Naive thymus-derived CD4-positive, alpha-beta T cell (primary cell): ENCODE measurements at regions not wholly inside any gene's neighbourhood (a gene's known extent, or its start where the extent isn't known, plus 50 kb on each side); places are given as distances from the start of the nearest gene placed in this dataset.

Experiments
- ATAC-seq: fragments of 150-1000 bp; cut with Tn5 transposase; 2 replicates; pipeline ENCODE4 v1.10.0; 2021; ENCODE audit warnings: mild to moderate bottlenecking, moderate library complexity
- CTCF ChIA-PET: fragments of 350-600 bp; sonication (Branson Sonifier 250); formaldehyde crosslinking; loops from one replicate; lab custom pipeline; 2021; ENCODE audit warnings: antibody characterized with exemption; lab: Charles Lee
- POLR2A ChIA-PET: fragments of 350-600 bp; sonication (Branson Sonifier 250); formaldehyde crosslinking; loops from one replicate; lab custom pipeline; 2021; ENCODE audit warnings: antibody characterized with exemption, inconsistent platforms; lab: Charles Lee
- DNase-seq, 9 donors: peaks; one replicate each; pipeline versions ENCODE4 v3.0.0 to v3.0.0-alpha.2; 2020 to 2022; ENCODE audit warnings: mixed read lengths in 1 of 9
- H3K27ac ChIP-seq: one replicate; pipeline ENCODE4 v1.7.0; 2013; ENCODE audit warnings: mild to moderate bottlenecking, low read depth, low read length, moderate library complexity
- H3K27me3 ChIP-seq, 2 donors: one replicate each; pipeline ENCODE4 v1.7.0; 2013; ENCODE audit warnings: low read length in 2 of 2, mild to moderate bottlenecking in 2 of 2, moderate library complexity in 2 of 2; ENCODE audit not compliant: control insufficient read depth in 2 of 2, insufficient read depth in 2 of 2
- H3K36me3 ChIP-seq, 3 experiments: 1 replicate in 2 of 3; 2 replicates in 1 of 3; pipeline ENCODE4 v1.7.0; 2013; ENCODE audit warnings: low read length in 3 of 3, mild to moderate bottlenecking in 3 of 3, moderate library complexity in 1 of 3; ENCODE audit not compliant: insufficient read depth in 3 of 3, control insufficient read depth in 2 of 3
- H3K4me1 ChIP-seq, 2 donors: one replicate each; pipeline ENCODE4 v1.7.0; 2013; ENCODE audit warnings: low read length in 2 of 2, mild to moderate bottlenecking in 2 of 2, moderate library complexity in 1 of 2; ENCODE audit not compliant: control insufficient read depth in 2 of 2, insufficient read depth in 2 of 2
- H3K4me3 ChIP-seq: 2 replicates; pipeline ENCODE4 v1.7.0; 2013; ENCODE audit warnings: mild to moderate bottlenecking, low read length
- H3K9me3 ChIP-seq, 3 experiments: 1 replicate in 2 of 3; 2 replicates in 1 of 3; pipeline ENCODE4 v1.7.0; 2013; ENCODE audit warnings: low read length in 3 of 3; ENCODE audit not compliant: control insufficient read depth in 2 of 3
- H3K27ac Mint-ChIP-seq, 9 donors: one replicate each; pipeline ENCODE4 v1.8.0; 2020 to 2022; ENCODE audit warnings: mixed read lengths in 9 of 9, mild to moderate bottlenecking in 8 of 9, moderate library complexity in 5 of 9, inconsistent platforms in 2 of 9
- H3K27me3 Mint-ChIP-seq, 5 donors: one replicate each; pipeline ENCODE4 v1.8.0; 2021 to 2022; ENCODE audit warnings: mixed read lengths in 5 of 5, mild to moderate bottlenecking in 1 of 5
- H3K36me3 Mint-ChIP-seq, 5 donors: one replicate each; pipeline ENCODE4 v1.8.0; 2020 to 2022; ENCODE audit warnings: mixed read lengths in 5 of 5, mild to moderate bottlenecking in 3 of 5, inconsistent platforms in 1 of 5
- H3K4me1 Mint-ChIP-seq, 7 donors: one replicate each; pipeline ENCODE4 v1.8.0; 2020 to 2022; ENCODE audit warnings: mixed read lengths in 7 of 7, mild to moderate bottlenecking in 3 of 7, inconsistent platforms in 1 of 7
- H3K4me3 Mint-ChIP-seq, 10 donors: one replicate each; pipeline ENCODE4 v1.8.0; 2020 to 2022; ENCODE audit warnings: mild to moderate bottlenecking in 10 of 10, mixed read lengths in 10 of 10, moderate library complexity in 6 of 10, inconsistent platforms in 2 of 10
- H3K9me3 Mint-ChIP-seq, 11 donors: one replicate each; pipeline ENCODE4 v1.8.0; 2020 to 2022; ENCODE audit warnings: mixed read lengths in 11 of 11, mild to moderate bottlenecking in 4 of 11, inconsistent platforms in 1 of 11, moderate library complexity in 1 of 11
- intact Hi-C, 2 donors: fragments of 100-400 bp; cut with micrococcal nuclease; formaldehyde crosslinking; loops; one replicate each; pipeline ENCODE4 v1.15.1; 2023

DNA sequence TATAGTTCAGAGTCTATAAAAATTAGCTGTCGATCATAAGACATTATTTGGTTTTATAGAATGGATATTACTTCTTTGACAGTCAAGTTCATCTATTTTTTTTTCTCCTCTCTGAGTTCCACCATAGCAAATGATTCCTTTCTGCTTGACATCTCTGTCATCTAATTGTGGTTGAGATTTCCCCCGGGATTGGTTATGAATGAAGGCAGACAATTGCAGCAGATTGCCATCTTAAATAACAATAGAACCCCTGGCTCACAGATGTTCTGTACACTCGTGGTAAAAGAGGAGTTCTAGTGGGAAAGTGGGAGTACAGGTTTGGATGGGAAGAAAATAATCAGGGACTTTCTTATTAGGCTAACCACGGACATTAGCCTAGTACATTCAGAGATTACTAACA is 292.1 kb upstream of the NRXN1 start:
- peaks cover 0 to 3% (median 0%) of the 10 kb centered on the region in 5 donors for H3K27me3 Mint-ChIP-seq
- no peaks in the 10 kb centered on the region for H3K27me3 ChIP-seq
- H3K36me3 Mint-ChIP-seq = no peaks in the 10 kb centered on the region
- DNase-seq (no peak), ATAC-seq (no peak)
- intact Hi-C loops = no loop called here
- no peak overlapping the region for H3K27ac Mint-ChIP-seq
- H3K27ac ChIP-seq = no peak overlapping the region
- CTCF ChIA-PET = no interaction called here
- H3K4me1 Mint-ChIP-seq = no peaks in the 10 kb centered on the region
- no peaks in the 10 kb centered on the region for H3K36me3 ChIP-seq
- H3K4me1 ChIP-seq = no peaks in the 10 kb centered on the region
- no peak overlapping the region for H3K4me3 Mint-ChIP-seq
- H3K9me3 ChIP-seq = no peaks in the 10 kb centered on the region
- POLR2A ChIA-PET = no interaction called here
- peaks cover 0 to 18% (median 8%) of the 10 kb centered on the region in 11 donors for H3K9me3 Mint-ChIP-seq
- H3K4me3 ChIP-seq = no peak overlapping the region

DNA sequence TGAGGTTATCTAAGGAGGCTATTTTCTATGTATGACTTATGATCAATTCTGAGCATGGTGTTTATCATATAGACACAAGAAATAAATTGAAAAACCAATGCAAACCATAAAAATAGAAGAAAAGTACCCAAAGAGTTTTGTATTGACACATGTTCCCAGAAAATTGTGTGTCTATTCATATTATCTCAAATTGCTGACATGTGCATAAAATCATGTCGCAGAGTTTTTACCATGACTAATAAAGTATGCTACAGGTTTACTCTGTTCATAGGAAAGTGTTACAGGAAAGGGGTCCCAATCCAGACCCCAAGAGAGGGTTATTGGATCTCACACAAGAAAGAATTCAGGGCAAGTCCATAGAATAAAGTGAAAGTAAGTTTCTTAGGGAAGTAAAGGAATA is 290.7 kb upstream of the NRXN1 start:
- Mint-ChIP-seq H3K4me3 (no peak overlapping the region), H3K36me3 (peaks cover 0 to 3% (median 0%) of the 10 kb centered on the region in 5 donors), H3K27me3 (peaks cover 0 to 3% (median 0%) of the 10 kb centered on the region in 5 donors), H3K9me3 (peaks cover 3 to 21% (median 10%) of the 10 kb centered on the region in 11 donors), H3K4me1 (no peaks in the 10 kb centered on the region), H3K27ac (no peak overlapping the region)
- intact Hi-C loops = no loop called here
- Histone ChIP-seq H3K9me3 (no peaks in the 10 kb centered on the region), H3K27ac (no peak overlapping the region), H3K27me3 (no peaks in the 10 kb centered on the region), H3K36me3 (no peaks in the 10 kb centered on the region), H3K4me3 (no peak overlapping the region), H3K4me1 (no peaks in the 10 kb centered on the region)
- ChIA-PET POLR2A (no interaction called here), CTCF (no interaction called here)
- ATAC-seq (no peak), DNase-seq (no peak)

DNA sequence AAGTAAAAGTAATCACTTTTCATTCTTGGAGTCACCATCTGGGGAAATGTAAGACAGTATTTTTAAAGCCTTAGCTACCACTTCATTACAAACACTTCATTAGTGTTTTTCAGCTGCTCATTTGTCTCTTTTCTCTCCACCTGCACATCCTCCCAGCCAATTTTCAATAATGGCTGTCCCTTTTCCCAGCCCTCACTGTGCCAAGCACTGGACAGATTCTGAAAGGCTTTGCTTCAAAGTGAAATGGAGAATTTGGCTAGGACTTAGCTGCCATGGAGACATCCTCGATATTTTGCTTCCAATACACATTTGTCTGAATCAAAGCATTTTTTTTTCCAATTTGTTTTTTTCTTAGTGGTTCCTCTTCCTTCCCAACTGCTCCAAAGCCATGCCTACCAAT is 272.4 kb upstream of the NRXN1 start:
- no peaks in the 10 kb centered on the region for H3K9me3 ChIP-seq
- no peaks in the 10 kb centered on the region for H3K4me1 Mint-ChIP-seq
- H3K4me1 ChIP-seq = no peaks in the 10 kb centered on the region
- CTCF ChIA-PET = no interaction called here
- no peaks in the 10 kb centered on the region for H3K27me3 Mint-ChIP-seq
- H3K9me3 Mint-ChIP-seq = peaks cover 0 to 25% (median 6%) of the 10 kb centered on the region in 11 donors
- POLR2A ChIA-PET = no interaction called here
- intact Hi-C loops = no loop called here
- DNase-seq (no peak), ATAC-seq (no peak)
- H3K27ac ChIP-seq = no peak overlapping the region
- H3K27me3 ChIP-seq = no peaks in the 10 kb centered on the region
- H3K36me3 ChIP-seq = no peaks in the 10 kb centered on the region
- H3K4me3 Mint-ChIP-seq = no peak overlapping the region
- H3K27ac Mint-ChIP-seq = no peak overlapping the region
- no peaks in the 10 kb centered on the region for H3K36me3 Mint-ChIP-seq
- H3K4me3 ChIP-seq = no peak overlapping the region

DNA sequence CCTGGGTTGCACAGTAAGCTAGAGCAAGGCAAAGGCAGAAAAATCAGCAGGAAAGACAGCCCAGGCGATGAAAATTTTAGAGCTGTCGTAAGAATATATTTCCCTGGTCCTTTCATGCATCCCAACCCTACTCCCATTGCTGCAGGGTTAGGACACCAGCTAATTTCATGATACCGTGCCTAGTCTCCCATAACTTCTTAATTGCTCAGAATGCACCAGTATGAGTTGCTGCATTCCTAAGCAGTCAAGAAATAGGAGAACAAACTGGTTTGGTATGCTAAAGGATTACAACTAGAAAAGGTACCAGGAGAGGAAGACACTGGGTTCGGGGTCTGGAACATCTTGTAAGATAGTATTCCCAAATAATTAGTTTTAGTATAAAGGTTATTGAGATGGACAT is 269.4 kb upstream of the NRXN1 start:
- CTCF ChIA-PET = no interaction called here
- DNase-seq = no peak
- H3K4me1 ChIP-seq = no peaks in the 10 kb centered on the region
- no peak overlapping the region for H3K4me3 ChIP-seq
- Mint-ChIP-seq H3K27me3 (no peaks in the 10 kb centered on the region), H3K4me3 (no peak overlapping the region), H3K4me1 (no peaks in the 10 kb centered on the region), H3K36me3 (no peaks in the 10 kb centered on the region), H3K27ac (no peak overlapping the region), H3K9me3 (peaks cover 0 to 32% (median 8%) of the 10 kb centered on the region in 11 donors)
- H3K27ac ChIP-seq = no peak overlapping the region
- POLR2A ChIA-PET = no interaction called here
- ATAC-seq = no peak
- H3K9me3 ChIP-seq = no peaks in the 10 kb centered on the region
- no peaks in the 10 kb centered on the region for H3K36me3 ChIP-seq
- intact Hi-C loops = no loop called here
- H3K27me3 ChIP-seq = no peaks in the 10 kb centered on the region

DNA sequence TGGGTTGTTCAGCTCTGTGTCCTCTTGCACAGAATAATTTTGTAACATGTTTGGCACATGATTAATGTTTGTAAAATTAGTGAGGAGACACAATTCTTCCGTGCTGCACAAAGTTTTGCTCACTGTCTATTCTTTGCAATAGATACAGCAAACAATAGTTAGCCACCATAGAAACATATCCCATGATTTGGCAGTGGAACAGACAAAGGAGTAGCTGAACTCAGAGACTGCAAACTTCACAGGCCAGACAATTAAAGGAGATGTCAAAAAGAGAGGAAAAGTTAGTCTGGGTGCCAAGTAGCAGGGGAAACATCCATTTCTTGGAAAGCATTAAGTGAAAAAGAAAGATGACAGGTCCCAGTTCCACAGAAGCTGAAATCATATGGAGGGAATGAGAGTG is 267.4 kb upstream of the NRXN1 start:
- Histone ChIP-seq H3K27me3 (no peaks in the 10 kb centered on the region), H3K4me3 (no peak overlapping the region), H3K4me1 (no peaks in the 10 kb centered on the region), H3K27ac (no peak overlapping the region), H3K36me3 (no peaks in the 10 kb centered on the region), H3K9me3 (no peaks in the 10 kb centered on the region)
- ATAC-seq = no peak
- no peak for DNase-seq
- Mint-ChIP-seq H3K4me3 (no peak overlapping the region), H3K9me3 (peaks cover 0 to 25% (median 4%) of the 10 kb centered on the region in 11 donors), H3K36me3 (no peaks in the 10 kb centered on the region), H3K27me3 (no peaks in the 10 kb centered on the region), H3K4me1 (no peaks in the 10 kb centered on the region), H3K27ac (no peak overlapping the region)
- intact Hi-C loops = no loop called here
- CTCF ChIA-PET = no interaction called here
- POLR2A ChIA-PET = no interaction called here

DNA sequence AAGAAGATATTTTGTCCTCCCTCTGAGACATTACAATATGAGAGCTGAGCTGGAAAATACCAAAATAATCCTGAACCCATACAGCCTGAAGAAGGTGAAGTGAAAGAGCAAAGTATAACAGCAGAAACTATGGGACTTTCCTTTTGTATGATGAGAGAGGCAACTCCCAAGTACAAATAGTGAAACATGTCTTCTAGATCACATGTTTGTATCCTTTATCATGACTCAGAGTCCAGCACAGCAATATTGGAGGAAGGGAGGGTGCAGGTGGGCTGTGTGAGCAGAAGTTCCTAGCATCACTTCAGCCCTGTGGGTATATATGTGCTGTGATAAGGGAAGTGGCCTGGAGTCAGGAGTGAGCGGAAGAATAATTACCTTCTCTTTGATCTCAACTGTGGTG is 265.6 kb upstream of the NRXN1 start:
- H3K4me3 ChIP-seq = no peak overlapping the region
- peaks cover 0 to 25% (median 4%) of the 10 kb centered on the region in 11 donors for H3K9me3 Mint-ChIP-seq
- no peaks in the 10 kb centered on the region for H3K36me3 Mint-ChIP-seq
- no peak for DNase-seq
- H3K36me3 ChIP-seq = no peaks in the 10 kb centered on the region
- ChIA-PET POLR2A (no interaction called here), CTCF (no interaction called here)
- H3K27ac ChIP-seq = no peak overlapping the region
- no peaks in the 10 kb centered on the region for H3K9me3 ChIP-seq
- H3K4me3 Mint-ChIP-seq = no peak overlapping the region
- no peak for ATAC-seq
- H3K27me3 Mint-ChIP-seq = no peaks in the 10 kb centered on the region
- no peaks in the 10 kb centered on the region for H3K4me1 Mint-ChIP-seq
- intact Hi-C loops = no loop called here
- no peaks in the 10 kb centered on the region for H3K4me1 ChIP-seq
- no peaks in the 10 kb centered on the region for H3K27me3 ChIP-seq
- no peak overlapping the region for H3K27ac Mint-ChIP-seq

DNA sequence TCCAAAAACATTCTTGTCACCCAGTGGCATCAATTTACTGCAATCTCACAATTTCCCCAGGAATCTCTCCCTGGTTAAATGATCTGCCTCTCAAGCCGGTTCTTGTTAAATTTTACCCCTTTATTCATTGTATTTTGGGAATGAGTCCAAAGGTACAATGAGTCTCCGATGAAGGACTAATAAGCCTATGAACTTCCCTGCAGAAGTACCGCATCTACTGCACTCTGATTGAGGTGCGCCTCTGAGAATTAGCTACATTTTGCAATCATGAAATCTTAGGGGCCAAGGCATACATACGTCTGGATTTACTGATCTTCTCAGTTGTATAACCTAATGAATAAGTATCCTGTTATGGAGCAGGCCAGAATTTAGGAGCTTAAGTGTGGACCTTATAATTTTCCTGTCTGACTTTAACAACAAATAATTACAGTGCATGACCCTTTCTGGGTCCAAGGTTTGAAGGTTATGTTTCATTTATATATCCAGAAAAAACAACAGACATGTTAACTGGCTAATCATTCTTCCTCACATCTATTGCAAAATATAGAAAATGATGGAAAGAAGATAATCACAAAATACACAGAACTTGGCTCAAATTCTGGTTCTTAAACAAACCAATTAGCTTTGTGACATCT is 261.8 kb upstream of the NRXN1 start:
- no peak overlapping the region for H3K27ac ChIP-seq
- CTCF ChIA-PET = interaction anchor here (0.6 kb wide), 1 partner anchor 231 kb away, joined by 3 read pairs; no protein-coding TSS in a partner anchor
- Mint-ChIP-seq H3K9me3 (peaks cover 0 to 29% (median 4%) of the 10 kb centered on the region in 11 donors), H3K27me3 (no peaks in the 10 kb centered on the region), H3K27ac (no peak overlapping the region), H3K36me3 (no peaks in the 10 kb centered on the region), H3K4me3 (no peak overlapping the region), H3K4me1 (no peaks in the 10 kb centered on the region)
- no peaks in the 10 kb centered on the region for H3K36me3 ChIP-seq
- no peaks in the 10 kb centered on the region for H3K27me3 ChIP-seq
- ATAC-seq (no peak), DNase-seq (no peak)
- no peaks in the 10 kb centered on the region for H3K4me1 ChIP-seq
- H3K4me3 ChIP-seq = no peak overlapping the region
- POLR2A ChIA-PET = no interaction called here
- no peaks in the 10 kb centered on the region for H3K9me3 ChIP-seq
- intact Hi-C loops = no loop called here
